HG03469 (cell line): ENCODE measurements at regions not wholly inside any gene's neighbourhood (a gene's known extent, or its start where the extent isn't known, plus 50 kb on each side); places are given as distances from the start of the nearest gene placed in this dataset.
"Not testable (repeated sequence)": the region's sequence is repeated elsewhere in the genome, so short reads cannot be mapped to it uniquely, and the experiment has no call there.

Source experiments
- ATAC-seq: cut with Tn5 transposase; IDR thresholded peaks from one replicate; pipeline ENCODE4 v1.9.1; 2021; ENCODE audit warnings: mild to moderate bottlenecking, moderate library complexity, moderate number of reproducible peaks; ENCODE audit not compliant: unreplicated experiment

- ATAC-seq, result no peak
These were observed 242.1 kb upstream of the KCND2 start for GRCh38 chr7:120030876-120031275.

GRCh38 chr7:120033114-120033513 is 239.9 kb upstream of the KCND2 start:
- no peak for ATAC-seq

GRCh38 chr7:120039138-120039537 is 233.8 kb upstream of the KCND2 start:
- ATAC-seq, result no peak

- no peak for ATAC-seq
These were observed 231.2 kb upstream of the KCND2 start for GRCh38 chr7:120041798-120042197.

- ATAC-seq, result no peak
These were observed 229.7 kb upstream of the KCND2 start for GRCh38 chr7:120043250-120043649.

- no peak for ATAC-seq
These were observed 220.0 kb upstream of the KCND2 start for GRCh38 chr7:120052884-120053382.

GRCh38 chr7:120053390-120053961 is 219.5 kb upstream of the KCND2 start:
- ATAC-seq, result no peak

GRCh38 chr7:120054376-120055100 is 218.4 kb upstream of the KCND2 start:
- ATAC-seq, result no peak

GRCh38 chr7:120055300-120055699 is 217.7 kb upstream of the KCND2 start:
- ATAC-seq, result no peak

GRCh38 chr7:120056227-120056626 is 216.7 kb upstream of the KCND2 start:
- no peak for ATAC-seq

- no peak for ATAC-seq
These were observed 213.3 kb upstream of the KCND2 start for GRCh38 chr7:120059641-120060040.

GRCh38 chr7:120060281-120060680 is 212.7 kb upstream of the KCND2 start:
- no peak for ATAC-seq

- ATAC-seq, result peak; percentile 33
These were observed 212.1 kb upstream of the KCND2 start for GRCh38 chr7:120060875-120061274.

GRCh38 chr7:120064565-120064964 is 208.4 kb upstream of the KCND2 start:
- ATAC-seq, result peak; percentile 78

GRCh38 chr7:120066898-120067297 is 206.1 kb upstream of the KCND2 start:
- not testable (repeated sequence) for ATAC-seq

GRCh38 chr7:120070201-120070600 is 202.8 kb upstream of the KCND2 start:
- no peak for ATAC-seq

GRCh38 chr7:120077777-120078176 is 195.2 kb upstream of the KCND2 start:
- ATAC-seq, result no peak

GRCh38 chr7:120079022-120079421 is 194.0 kb upstream of the KCND2 start:
- no peak for ATAC-seq

GRCh38 chr7:120079704-120080103 is 193.3 kb upstream of the KCND2 start:
- no peak for ATAC-seq

GRCh38 chr7:120086468-120086867 is 186.5 kb upstream of the KCND2 start:
- not testable (repeated sequence) for ATAC-seq

GRCh38 chr7:120089968-120090367 is 183.0 kb upstream of the KCND2 start:
- ATAC-seq, result no peak

GRCh38 chr7:120091807-120092206 is 181.2 kb upstream of the KCND2 start:
- no peak for ATAC-seq
